Upper lobe of left lung (tissue), 4 donors: ENCODE measurements at regions not wholly inside any gene's neighbourhood (a gene's known extent, or its start where the extent isn't known, plus 50 kb on each side); places are given as distances from the start of the nearest gene placed in this dataset.

Experiments used
- CTCF ChIP-seq, 6 experiments: fragments of 450-650 bp in 4 of 6; fragments of 200-600 bp in 2 of 6; sonication (generic) in 2 of 6; IDR thresholded peaks; one replicate each; pipeline ENCODE4 v1.5.1; 2016 to 2019; ENCODE audit warnings: antibody characterized with exemption in 6 of 6
- EP300 ChIP-seq, 4 donors: sonication (generic); formaldehyde crosslinking; IDR thresholded peaks; one replicate each; pipeline ENCODE4 v1.5.1; 2017; ENCODE audit warnings: antibody characterized with exemption in 4 of 4, control low read depth in 2 of 4
- POLR2A ChIP-seq, 4 donors: fragments of 450-650 bp; IDR thresholded peaks; one replicate each; pipeline ENCODE4 v1.5.1; 2016 to 2017; ENCODE audit warnings: antibody characterized with exemption in 4 of 4, mild to moderate bottlenecking in 2 of 4

GRCh38 chr2:42905341-42906110 is 113.1 kb upstream of the HAAO start:
- TF ChIP-seq POLR2A (IDR thresholded peaks at IDR 0.05) (no peak), EP300 (IDR thresholded peaks at IDR 0.05) (no peak), CTCF (IDR thresholded peaks at IDR 0.05) (peak in 4 of 6 experiments; percentile 16 to 43 (median 24))
